Activated CD8-positive, alpha-beta memory T cell treated with anti-CD3 and anti-CD28 coated beads for 1 hour (primary cell): ENCODE measurements at regions not wholly inside any gene's neighbourhood (a gene's known extent, or its start where the extent isn't known, plus 50 kb on each side); places are given as distances from the start of the nearest gene placed in this dataset.

Source experiments
- DNase-seq, 2 donors: peaks; one replicate each; pipeline ENCODE4 v3.0.0-alpha.2; 2020; ENCODE audit warnings: low read depth in 1 of 2; ENCODE audit errors: extremely low read depth in 1 of 2

DNA sequence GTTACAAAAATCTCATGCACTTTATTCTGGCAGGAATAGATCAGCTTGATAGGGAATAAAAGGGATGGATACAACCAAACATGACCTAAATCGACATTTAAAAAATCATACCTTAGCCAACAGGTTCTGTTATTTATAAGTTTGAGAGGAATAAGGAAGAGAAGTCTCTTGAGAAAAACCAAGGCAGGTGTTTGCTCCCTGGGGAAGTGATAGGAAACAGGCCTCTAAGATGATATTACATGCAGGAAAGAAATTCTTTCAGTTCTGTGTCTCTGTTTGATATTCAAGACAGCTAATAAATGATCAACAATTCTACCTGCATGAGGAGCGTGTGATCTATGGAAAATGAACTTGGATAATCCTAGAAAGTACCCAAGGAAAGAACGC is 184.8 kb upstream of the ZEB2 start:
- no peak for DNase-seq

DNA sequence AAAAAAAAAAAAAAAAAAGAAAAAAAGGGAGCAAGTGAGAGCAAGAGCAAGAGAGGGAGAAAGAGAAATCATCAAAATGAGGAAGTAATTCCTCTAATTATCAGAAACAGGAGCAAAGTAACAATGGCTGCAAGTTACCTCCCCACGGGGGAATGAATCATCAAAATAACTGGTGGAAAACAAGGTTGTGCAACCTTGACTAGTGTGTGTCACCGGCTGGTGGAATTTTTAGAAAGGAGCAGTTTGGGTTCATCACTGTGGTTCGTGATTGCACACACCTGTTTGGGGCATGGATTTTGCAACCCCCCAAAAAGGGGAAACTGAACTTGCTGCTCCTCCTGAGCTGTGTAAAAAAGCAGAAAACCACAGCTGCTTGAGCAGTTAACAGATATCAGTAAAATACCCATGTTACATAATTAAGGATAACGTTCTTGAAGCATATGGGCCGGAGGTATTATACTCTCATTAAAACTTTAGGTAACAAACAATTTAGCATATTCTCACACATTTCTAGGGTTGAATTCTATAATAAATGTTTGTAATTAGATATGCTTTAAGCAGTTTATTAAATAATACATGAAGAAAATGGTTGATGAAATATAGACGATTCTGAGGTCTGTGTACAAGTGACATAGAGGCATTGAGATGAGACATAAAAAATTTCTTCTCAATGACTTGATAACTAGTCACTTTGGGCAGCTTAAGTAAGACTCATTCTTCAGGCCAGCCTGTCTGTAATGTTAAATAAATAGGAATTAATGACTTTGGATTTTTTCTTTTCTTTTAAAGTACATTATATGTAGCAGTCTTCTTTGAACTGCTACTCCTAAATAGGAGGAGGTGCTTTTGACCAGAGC is 184.2 kb upstream of the ZEB2 start:
- DNase-seq = no peak

DNA sequence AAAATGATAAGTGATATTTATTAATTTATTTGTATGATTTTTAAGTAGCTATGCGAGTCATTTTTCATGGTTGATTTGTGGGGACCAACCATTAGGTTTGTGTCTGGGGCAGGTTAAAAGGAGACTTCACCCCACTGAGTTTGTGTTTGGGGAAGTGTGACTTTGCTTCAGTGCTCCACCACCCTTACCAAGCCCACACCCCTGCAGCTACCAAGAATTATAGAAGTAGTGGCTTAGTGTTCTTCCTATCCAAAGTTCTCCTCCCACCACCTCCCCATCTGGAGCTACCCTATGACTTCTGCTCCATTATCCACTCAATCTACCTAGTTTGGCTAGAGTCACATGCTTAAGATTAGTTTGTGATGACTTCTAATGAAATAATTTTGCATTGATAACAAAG is 182.1 kb upstream of the ZEB2 start:
- DNase-seq = no peak

DNA sequence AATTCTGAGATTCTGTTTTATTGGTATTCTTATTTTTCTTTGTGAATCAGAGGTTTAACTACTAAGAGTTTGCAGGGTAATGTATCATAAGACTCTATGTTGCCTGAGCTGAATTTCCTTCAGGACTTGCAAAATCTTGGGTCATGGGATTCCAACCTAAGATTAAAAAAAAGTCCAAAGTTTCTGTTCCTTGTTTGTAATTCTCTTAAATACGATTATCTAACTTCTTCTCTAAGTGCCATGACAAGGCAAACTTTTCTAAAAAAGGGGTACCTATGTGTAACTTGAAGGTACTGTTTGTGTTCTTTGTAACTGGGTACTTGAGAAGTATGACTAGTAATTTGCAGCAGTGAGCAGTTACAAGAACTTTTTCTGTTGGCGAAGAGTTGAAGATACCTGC is 181.3 kb upstream of the ZEB2 start:
- no peak for DNase-seq

DNA sequence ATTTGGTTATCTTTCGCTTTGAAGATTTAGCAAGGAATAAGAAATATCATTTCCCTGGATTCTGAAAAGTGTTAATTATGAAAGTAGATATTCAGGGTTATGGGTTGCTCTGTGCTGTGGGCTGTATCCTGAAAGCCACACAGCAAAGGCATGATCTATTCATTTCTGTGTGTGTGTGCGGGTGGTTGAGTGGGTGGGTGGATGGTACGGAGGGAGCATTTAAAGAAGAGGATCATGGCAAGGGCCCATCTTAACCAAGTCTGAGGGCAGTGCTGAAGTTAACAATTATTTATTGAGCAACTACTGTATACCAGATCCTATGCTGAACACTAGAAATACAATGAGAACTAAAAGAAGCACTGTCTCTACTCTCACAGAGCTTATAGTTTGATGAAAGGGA is 178.2 kb upstream of the ZEB2 start:
- DNase-seq = no peak

DNA sequence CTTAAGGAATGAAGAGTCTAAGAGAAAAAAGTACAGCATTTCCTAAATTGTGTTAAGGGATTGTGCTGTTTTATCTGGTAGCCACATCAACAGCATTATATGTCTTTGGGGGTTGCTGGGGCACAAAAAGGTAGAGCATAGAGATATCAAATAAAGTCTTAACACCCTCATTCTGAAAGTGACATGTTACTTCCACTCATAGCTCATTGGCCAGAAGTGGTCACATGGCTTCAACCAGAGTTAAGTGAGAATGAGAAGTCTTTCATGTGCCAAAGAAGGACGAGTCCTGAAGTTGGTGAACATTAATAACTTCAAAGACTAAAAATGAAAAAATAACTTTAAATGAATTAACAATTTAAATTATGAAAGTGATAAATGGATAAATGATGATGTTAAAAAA is 175.7 kb upstream of the ZEB2 start:
- no peak for DNase-seq

DNA sequence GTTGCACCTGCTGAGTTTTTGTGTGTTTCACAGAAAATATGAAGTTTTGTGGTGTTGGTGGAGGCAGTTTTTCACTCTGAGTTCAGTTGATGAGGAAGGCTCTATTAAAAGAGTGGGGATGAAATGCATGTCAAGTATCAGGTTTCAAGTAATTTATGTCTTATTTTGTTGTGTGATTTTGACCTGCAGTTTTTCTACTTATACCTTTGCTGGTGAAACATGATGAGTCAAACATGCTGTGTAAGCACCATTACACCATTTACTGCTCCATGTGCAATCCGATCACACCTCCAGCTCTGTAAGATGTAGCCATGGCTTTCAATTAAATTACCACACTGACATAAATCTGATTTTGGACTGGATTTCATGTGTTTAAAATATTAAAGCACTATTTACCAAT is 174.5 kb upstream of the ZEB2 start:
- no peak for DNase-seq

DNA sequence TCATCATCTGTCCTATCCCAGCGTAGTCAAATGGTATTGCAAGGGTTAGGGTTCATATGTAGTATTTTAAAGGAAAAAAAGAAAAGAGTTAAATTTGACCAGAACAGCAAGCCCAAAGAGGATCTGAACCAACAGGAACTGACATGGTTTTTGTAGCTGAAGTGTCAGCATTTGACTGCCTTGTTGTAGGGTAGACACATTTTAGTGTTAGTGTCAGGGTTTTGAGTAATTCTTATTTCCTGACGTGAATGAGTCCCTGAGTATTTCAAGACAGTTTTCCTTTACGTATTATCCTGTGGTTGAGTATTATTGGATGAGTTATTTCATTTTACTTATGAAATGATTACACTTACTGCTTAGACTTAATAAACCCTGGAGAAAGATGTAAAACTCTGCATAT is 173.3 kb upstream of the ZEB2 start:
- no peak for DNase-seq

DNA sequence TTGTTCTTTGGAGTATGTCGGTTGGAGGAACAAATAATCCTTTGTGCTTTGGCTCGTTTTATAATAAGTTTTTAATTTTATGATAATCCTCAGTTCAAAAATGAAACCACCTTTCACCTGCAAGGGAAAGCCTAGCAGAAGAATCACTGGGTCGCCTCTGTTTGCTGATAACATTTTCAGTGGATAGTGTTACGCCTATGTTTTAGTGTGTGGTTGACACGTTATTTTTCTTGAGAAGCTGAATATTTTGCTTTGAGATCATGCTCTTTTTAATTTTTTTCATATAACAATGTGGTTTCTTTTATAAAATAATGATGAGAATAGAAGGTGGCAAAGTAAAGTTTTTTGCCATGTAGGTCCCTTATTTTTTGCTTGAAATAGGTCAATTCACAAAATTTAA is 172.7 kb upstream of the ZEB2 start:
- DNase-seq = no peak

DNA sequence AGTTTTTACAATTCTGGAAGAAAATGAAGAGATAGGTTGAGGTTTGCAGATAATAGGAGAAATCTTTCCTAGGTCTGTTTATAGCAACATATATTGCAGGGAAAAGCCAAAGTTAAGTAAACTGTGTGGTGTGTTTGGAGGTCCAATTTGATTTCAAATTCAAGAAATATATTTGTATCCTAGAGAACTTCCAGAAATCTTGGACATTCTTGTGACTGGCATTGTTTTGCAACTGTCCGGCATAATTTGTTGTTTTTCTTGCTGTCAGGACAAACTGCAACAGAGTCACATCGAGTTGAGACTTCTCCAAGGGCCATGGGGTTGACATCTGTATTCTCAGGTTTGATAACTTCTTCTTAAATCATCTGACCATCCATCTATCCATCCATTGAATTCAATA is 170.9 kb upstream of the ZEB2 start:
- no peak for DNase-seq

DNA sequence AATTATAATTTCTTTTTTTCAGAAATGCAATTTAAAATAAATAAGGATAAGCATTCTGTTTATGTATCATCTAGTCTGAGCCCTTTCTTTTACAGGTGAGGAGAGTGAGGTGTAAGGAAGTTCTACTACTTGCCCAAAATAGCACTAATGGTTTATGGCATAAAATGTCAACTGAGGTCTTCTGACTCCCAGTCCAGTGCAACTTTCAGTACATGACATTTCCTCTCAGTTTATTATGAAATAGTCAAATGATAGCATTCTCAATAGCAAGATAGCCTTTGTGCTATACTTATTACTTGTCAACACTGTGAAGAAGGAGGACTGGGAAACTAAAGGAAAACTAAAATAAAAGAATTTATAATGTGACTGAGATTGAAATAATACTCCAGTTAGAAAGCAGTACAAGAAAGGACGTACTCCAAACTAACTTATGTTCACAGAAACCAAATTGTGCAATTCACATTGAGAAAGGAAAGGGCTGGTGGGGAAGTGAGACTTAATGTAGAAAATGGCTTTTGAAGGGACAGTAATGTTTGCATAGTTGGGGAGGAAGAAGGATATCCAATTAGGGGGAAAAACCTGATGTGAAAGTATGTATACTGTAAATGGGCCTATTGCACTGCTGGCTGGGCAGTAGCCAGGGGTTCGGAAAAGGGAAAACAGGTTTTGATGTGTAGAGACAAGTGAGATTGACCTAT is 166.7 kb upstream of the ZEB2 start:
- DNase-seq = no peak

DNA sequence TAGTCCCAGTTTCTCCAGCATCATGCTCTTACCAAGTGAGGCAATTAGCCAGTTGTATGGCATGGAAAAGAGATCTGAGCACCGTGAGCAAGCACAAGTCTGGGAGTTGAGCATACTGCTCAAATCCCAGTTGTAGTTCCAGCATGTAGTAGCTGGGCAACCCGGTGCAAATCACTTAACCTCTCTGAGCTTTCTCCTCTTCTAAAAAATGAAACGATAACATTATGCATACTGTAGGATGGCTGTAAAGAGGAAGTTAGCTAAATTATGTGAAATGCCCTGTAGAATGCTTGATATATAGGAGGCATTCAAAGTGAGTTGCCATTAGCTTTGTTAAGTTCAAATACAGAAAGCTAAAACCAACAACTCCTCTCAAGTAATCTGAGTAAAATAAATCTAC is 164.0 kb upstream of the ZEB2 start:
- DNase-seq = no peak

DNA sequence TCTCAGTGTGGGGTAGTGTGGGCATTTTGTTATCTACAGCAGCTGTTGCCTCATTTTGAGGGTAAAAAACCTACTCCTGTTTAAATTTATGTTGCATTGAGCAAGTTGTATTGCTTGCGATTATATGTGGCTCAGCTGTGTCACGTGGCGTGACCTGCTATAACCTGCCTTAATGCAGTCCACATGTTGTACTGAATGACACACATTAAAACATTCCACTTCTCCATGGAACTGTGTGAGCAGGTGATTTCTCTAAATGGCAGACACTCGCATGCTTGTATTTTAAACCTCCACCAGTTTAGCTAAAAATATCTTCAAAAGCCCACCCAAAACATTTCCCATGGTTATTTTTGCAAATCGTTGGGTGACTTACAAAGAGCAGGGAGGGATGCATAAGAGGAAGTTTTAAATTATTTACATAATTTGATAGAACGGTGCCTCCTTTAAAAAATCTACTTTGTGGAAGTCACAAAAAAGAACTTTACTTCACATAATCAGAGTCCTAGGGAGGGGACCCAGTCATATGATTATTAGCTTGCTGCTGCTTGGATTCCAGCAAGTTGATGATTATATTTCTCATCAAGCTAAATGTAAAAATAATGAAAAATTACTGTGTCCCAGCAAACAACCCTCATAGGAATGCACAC is 163.3 kb upstream of the ZEB2 start:
- no peak for DNase-seq

DNA sequence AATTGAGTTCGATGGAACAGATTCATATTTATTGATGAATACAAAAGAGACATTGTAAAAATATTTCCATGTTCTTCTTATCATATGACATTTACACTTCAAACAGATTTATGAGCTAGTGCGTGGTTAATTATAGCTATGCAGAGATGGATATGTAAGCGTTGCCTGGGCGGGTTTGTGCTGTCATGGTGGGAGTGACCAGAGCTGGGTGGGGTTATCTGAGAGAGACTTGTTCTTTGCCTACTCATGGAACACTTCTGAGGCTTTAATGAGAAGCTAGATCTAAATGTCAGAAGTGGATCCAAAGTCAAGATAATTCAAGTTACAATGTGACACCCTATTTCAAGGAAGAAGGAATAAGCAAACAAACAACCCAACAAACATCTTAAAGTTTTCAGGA is 162.3 kb upstream of the ZEB2 start:
- DNase-seq = no peak

DNA sequence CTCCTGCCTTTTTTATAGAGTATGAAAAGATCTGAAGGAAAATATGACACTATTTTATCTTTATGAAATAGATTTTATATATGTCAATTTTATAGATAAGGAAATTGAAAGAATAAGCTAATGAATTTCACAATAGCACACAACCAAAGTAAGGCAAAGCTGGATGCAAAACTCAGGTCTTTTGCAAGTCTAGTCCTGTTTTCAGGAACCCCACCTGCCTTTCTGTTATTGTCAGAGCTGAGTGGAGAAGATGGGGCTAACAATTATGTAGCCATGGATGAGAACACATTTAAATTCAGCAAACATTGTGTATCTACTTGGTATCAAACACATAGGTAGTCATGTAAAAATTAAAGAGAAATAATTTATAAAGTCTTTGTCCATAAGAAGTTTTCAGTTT is 161.5 kb upstream of the ZEB2 start:
- DNase-seq = no peak

DNA sequence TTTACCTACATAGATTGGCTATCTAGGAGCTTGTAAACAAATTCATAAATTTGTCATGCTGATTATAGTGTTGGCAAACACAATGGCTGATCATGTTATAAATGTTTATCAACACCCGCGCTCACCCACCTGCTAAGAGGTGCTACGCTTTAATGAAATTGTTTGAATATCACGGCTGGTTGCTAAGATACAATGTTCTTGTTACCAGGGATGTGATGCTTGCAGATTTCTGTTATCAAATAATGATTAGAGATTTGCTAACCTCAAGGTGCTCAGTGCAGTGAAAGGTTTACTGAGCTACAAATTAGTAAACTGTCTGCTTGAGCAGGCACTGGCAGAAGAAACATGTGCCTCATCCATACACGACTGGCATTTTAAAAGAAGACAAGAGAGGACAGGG is 160.0 kb upstream of the ZEB2 start:
- no peak for DNase-seq

DNA sequence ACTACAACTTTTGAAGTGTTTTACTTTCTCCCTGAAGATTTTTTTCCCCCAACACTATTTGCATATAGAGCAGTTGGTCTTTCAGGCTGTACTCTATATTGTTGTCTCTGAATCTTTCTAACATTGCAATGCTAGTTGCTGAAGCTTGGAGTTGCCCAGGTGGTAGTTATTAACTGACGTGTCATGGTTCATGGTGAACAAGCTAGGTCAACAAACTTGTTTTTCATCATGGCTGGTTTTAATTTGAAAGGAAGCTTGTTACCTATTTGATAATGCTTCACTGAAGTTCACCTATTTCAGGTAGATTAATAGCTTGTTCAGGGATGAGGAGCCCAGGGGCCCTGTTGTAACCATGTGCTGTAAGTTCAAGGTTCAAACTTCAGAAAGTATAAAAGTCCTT is 158.8 kb upstream of the ZEB2 start:
- DNase-seq = no peak

DNA sequence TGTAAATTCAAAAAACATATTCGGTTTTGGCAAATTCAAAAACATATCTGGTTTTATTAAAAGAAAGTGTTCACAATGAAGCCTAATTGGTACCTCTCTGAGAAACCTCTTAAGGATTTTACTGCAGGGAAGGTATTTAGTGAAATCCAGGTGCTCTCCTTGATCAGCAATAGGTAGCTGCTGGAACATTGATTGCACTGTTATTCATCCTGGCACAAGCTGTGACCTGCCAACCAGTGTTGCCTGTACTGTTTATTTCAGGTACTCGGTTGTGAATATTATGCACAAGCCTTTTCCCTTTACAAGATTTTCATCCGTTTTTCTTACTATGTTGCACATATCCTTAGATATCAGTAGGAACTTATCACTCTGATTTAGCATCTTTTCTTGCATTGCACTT is 155.8 kb upstream of the ZEB2 start:
- no peak for DNase-seq

DNA sequence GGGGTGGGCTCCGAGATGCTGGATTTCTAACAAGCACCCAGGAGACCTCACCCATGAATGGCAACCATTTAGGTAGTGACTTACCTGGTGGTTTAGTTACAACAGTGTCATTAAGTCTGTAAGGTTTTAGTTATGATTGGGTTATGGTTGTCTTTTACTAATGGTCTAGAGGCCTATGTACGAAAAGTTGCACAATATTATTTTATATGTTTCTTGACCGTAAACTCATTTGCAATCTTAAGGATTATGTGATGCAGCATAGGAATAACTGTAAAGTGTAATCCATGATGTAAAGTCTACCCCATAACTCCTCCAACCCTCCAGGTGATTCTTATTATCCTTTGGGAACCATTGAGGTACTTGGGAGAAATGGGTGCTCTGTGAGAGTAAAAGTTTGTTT is 155.4 kb upstream of the ZEB2 start:
- DNase-seq = no peak

DNA sequence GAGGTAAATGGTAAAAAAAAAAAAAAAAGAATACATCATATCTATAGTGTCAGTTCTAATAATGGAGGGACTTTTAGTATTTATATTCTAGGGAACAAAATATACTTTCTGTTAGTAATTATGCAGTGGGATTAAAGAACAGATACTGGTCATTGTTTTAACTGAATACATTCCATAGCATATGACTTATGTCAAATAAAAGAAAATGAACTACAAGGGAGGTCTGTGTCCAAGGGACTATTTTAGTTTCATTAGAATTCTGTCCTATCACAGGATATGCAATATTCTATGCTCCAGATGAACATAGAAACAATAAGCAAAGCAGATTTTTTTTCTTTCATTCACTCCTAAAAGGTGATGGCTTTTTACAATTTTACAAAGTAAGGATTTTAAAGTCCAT is 154.2 kb upstream of the ZEB2 start:
- no peak for DNase-seq

DNA sequence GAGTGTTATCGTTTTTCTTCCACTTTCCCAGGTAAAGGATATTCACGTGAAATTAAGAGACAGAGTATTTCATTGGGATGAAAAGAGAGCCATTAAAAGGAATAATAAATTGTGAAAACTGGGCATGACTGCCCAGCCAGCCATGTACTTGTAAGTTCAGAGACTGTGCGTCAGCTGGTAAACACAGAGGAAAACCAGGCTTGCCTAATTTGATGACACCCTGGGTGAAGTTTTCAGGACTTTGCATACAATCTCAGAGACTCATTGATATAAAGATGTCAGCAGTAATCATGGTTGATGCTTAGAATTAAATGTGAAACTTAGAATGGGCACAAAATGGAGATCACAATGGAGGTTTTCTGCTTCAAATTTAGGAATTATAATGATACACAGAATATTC is 153.5 kb upstream of the ZEB2 start:
- no peak for DNase-seq
